Thyroid gland (tissue), 4 donors: ENCODE measurements at regions not wholly inside any gene's neighbourhood (a gene's known extent, or its start where the extent isn't known, plus 50 kb on each side); places are given as distances from the start of the nearest gene placed in this dataset.

Source experiments
- DNase-seq, 2 donors: peaks; one replicate each; pipeline ENCODE4 v3.0.0-alpha.2; 2019
- H3K27ac ChIP-seq, 3 donors: fragments of 200-600 bp; sonication (generic); 1 replicate in 2 of 3; 2 replicates in 1 of 3; pipeline ENCODE4 v1.5.1; 2016 to 2019; ENCODE audit warnings: mild to moderate bottlenecking in 1 of 3, moderate library complexity in 1 of 3
- H3K27me3 ChIP-seq: fragments of 200-600 bp; sonication (generic); one replicate; pipeline ENCODE4 v1.5.1; 2019
- H3K36me3 ChIP-seq, 2 donors: fragments of 200-600 bp; sonication (generic); one replicate each; pipeline ENCODE4 v1.5.1; 2016 to 2019
- H3K4me1 ChIP-seq, 2 donors: fragments of 200-600 bp; sonication (generic); one replicate each; pipeline ENCODE4 v1.5.1; 2017 to 2019
- H3K4me3 ChIP-seq, 3 donors: fragments of 200-600 bp; sonication (generic); replicated peaks in 1 of 3; 1 replicate in 2 of 3; 2 replicates in 1 of 3; pipeline ENCODE4 v1.5.1; 2016; ENCODE audit warnings: mild to moderate bottlenecking in 1 of 3
- H3K9me3 ChIP-seq: fragments of 200-600 bp; sonication (generic); one replicate; pipeline ENCODE4 v1.5.1; 2017
- POLR2A ChIP-seq, 2 donors: fragments of 450-650 bp; IDR thresholded peaks; one replicate each; pipeline ENCODE4 v1.6.1; 2017; ENCODE audit warnings: antibody characterized with exemption in 2 of 2, mild to moderate bottlenecking in 2 of 2, moderate library complexity in 1 of 2
- WGBS, 2 donors: methylation state at CpG; one replicate each; pipeline ENCODE4 v1.1.5; 2017; 5-methylcytosine and 5-hydroxymethylcytosine counted together
- intact Hi-C: fragments of 100-400 bp; cut with DNase I; formaldehyde crosslinking; loops from one replicate; pipeline ENCODE4 v1.15.1; 2023
- TF ChIP-seq, protein P1 (sequence below), 6 experiments: fragments of 200-600 bp in 3 of 6; fragments of 450-650 bp in 3 of 6; sonication (generic) in 3 of 6; IDR thresholded peaks; one replicate each; pipeline ENCODE4 v1.5.1; 2016 to 2019; ENCODE audit warnings: antibody characterized with exemption in 6 of 6, mild to moderate bottlenecking in 2 of 6, inconsistent platforms in 1 of 6, moderate library complexity in 1 of 6

DNA sequence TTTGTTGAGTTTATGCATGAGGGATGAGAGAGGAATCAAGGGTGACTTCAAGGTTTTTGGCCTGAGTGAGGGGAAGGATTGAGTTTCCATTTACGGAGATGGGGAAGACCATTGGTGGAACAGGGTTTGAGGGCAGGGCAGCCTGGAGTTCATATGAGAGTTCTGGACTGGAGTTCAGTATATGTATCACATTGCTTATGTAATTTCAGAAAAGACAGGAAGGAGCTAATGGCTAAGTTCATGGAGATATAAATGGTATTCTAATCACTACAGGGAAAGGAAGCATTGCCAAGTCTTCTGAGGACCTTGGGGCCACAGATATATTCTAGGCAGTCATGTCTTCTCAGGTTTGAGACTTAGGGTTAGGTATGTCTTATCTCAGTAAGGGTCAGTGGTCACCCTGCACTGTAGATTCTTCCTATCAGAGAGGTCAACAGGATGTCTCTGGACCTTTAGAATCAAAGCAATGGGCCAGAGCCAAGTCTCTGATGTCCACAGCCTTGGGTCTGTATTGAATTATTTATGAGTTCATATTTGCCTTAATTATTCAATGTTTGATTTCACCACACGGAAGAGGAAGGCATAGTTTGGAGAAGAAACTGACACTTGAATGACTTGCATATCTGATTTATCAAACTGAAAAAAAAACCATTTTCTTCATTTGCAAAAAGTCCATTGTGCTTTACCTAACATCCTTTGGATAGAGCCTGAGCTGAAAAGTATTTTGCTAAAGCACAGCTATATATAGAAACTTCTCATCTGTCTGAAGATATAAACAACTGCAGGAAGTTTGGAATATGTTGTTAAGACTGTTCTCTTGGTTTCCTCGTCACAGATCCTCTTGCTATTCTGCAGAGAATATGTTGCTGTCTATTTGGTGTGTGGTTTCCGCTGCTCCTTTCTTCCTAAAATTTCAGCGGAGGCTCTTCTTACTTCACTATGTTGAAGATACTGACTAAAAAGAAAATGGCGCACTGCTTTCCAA is 139.5 kb downstream of the PDGFRA start:
- 70 to 71% methylated on average over 6 of the region's 6 CpGs for WGBS, 2 donors
- TF ChIP-seq POLR2A (IDR thresholded peaks at IDR 0.05) = no peak
- TF ChIP-seq, protein P1, sequence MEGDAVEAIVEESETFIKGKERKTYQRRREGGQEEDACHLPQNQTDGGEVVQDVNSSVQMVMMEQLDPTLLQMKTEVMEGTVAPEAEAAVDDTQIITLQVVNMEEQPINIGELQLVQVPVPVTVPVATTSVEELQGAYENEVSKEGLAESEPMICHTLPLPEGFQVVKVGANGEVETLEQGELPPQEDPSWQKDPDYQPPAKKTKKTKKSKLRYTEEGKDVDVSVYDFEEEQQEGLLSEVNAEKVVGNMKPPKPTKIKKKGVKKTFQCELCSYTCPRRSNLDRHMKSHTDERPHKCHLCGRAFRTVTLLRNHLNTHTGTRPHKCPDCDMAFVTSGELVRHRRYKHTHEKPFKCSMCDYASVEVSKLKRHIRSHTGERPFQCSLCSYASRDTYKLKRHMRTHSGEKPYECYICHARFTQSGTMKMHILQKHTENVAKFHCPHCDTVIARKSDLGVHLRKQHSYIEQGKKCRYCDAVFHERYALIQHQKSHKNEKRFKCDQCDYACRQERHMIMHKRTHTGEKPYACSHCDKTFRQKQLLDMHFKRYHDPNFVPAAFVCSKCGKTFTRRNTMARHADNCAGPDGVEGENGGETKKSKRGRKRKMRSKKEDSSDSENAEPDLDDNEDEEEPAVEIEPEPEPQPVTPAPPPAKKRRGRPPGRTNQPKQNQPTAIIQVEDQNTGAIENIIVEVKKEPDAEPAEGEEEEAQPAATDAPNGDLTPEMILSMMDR (IDR thresholded peaks at IDR 0.05) = no peak
- no peaks in the 10 kb centered on the region for H3K27me3 ChIP-seq
- DNase-seq = no peak
- intact Hi-C loops = no loop called here
- H3K27ac ChIP-seq = no peak overlapping the region
- peaks cover 0 to 4% of the 10 kb centered on the region in 2 donors for H3K4me1 ChIP-seq
- H3K36me3 ChIP-seq = no peaks in the 10 kb centered on the region
- no peaks in the 10 kb centered on the region for H3K9me3 ChIP-seq
- no peak overlapping the region for H3K4me3 ChIP-seq

DNA sequence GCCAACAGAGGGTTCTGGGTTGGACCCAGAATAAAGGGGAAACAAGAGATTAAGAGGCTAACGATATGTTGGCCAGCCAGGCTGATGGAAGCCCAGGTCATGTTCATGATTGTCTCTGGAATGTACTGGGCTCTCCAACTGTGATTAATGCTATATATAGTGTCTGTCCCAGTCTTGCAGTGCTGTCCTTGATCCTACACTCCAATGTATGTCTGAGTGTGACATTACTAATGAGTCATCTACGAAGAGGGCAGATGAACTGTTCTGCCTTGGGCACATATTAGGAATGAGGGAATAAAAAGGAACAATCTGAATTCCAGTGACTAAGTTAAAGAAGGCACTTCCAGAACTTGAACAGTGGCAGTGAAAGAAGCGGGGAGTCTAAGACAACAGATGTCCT is 142.1 kb downstream of the PDGFRA start:
- H3K4me1 ChIP-seq = peaks cover 0 to 4% of the 10 kb centered on the region in 2 donors
- no peak overlapping the region for H3K27ac ChIP-seq
- no peak overlapping the region for H3K4me3 ChIP-seq
- no peaks in the 10 kb centered on the region for H3K36me3 ChIP-seq
- no peaks in the 10 kb centered on the region for H3K27me3 ChIP-seq
- intact Hi-C loops = no loop called here
- TF ChIP-seq, protein P1 (IDR thresholded peaks at IDR 0.05) = no peak
- TF ChIP-seq POLR2A (IDR thresholded peaks at IDR 0.05) = no peak
- no peaks in the 10 kb centered on the region for H3K9me3 ChIP-seq
- no peak for DNase-seq
- WGBS, 2 donors = 81 to 88% methylated on average over 3 of the region's 3 CpGs

DNA sequence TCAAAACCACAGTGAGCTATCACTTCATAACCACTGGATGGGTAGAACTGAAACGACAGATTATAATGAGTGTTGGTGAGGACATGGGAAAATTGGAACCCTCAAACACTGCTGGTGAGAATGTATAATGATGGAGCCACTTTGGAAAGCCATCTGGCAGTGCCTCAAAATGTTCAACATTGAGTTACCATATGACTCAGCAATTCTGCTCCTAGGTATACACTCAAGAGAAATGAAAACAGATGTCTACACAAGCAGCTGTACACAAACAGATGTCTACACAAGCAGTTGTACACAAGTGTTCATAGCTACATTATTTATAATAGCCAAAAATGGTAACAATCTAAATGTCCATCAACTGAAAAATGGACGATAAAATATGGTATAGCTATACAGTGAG is 143.9 kb downstream of the PDGFRA start:
- 89 to 94% methylated on average over 2 of the region's 2 CpGs for WGBS, 2 donors
- no peaks in the 10 kb centered on the region for H3K36me3 ChIP-seq
- no peak for DNase-seq
- TF ChIP-seq, protein P1 (IDR thresholded peaks at IDR 0.05) = no peak
- TF ChIP-seq POLR2A (IDR thresholded peaks at IDR 0.05) = no peak
- no peak overlapping the region for H3K4me3 ChIP-seq
- no peaks in the 10 kb centered on the region for H3K27me3 ChIP-seq
- no peaks in the 10 kb centered on the region for H3K9me3 ChIP-seq
- H3K27ac ChIP-seq = no peak overlapping the region
- no peaks in the 10 kb centered on the region for H3K4me1 ChIP-seq
- intact Hi-C loops = no loop called here

DNA sequence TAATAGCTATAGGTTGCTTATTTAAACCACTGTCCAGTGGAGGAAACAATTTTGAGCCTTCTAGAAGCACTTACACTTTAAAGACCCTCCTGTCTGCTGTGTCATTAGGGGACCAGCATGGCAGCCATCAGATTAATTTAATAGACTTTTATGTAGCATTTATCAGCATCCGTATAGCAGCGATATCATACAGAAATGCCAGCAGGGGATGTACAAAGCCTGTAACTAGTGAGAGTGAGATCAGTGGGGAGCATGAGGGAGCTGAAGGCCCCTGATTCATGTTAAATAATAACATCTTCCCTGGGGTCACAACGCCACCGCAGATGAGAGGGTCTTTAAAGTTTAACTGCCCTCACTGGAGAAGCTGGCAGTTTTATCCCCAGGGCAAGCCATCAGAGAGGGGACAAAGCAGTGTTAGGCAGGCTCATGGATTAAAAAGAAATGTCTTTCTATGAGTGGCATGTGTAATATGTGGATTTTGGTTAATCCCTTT is 144.7 kb downstream of the PDGFRA start:
- WGBS, 2 donors = 83 to 87% methylated on average over 4 of the region's 4 CpGs
- H3K36me3 ChIP-seq = no peaks in the 10 kb centered on the region
- no peaks in the 10 kb centered on the region for H3K4me1 ChIP-seq
- no peak overlapping the region for H3K27ac ChIP-seq
- no peaks in the 10 kb centered on the region for H3K27me3 ChIP-seq
- no peak overlapping the region for H3K4me3 ChIP-seq
- intact Hi-C loops = no loop called here
- H3K9me3 ChIP-seq = no peaks in the 10 kb centered on the region
- TF ChIP-seq, protein P1 (IDR thresholded peaks at IDR 0.05) = no peak
- TF ChIP-seq POLR2A (IDR thresholded peaks at IDR 0.05) = no peak
- no peak for DNase-seq

DNA sequence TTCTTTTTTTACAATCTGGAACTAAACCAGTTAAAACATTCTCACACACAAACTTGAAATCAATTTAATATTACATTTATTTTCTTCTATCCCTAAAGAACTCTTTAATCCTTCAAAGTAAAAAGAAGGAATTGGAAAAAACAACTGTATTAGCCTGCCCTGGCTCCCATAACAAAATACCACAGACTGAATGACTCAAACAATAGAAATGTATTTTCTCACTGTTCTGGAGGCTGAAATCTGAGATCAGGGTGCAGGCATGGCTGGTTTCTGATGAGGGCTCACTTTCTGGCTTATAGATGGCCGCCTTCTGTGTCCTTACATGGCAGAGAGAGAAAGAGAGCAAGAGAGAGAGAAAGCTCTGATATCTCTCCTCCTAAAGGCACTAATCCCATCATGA is 149.4 kb downstream of the PDGFRA start:
- intact Hi-C loops = no loop called here
- H3K27ac ChIP-seq = no peak overlapping the region
- no peaks in the 10 kb centered on the region for H3K27me3 ChIP-seq
- DNase-seq = no peak
- H3K4me1 ChIP-seq = no peaks in the 10 kb centered on the region
- no peak overlapping the region for H3K4me3 ChIP-seq
- WGBS, 2 donors = 96 to 100% methylated on average over 1 of the region's 1 CpG
- TF ChIP-seq, protein P1 (IDR thresholded peaks at IDR 0.05) = no peak
- TF ChIP-seq POLR2A (IDR thresholded peaks at IDR 0.05) = no peak
- H3K36me3 ChIP-seq = no peaks in the 10 kb centered on the region
- H3K9me3 ChIP-seq = no peaks in the 10 kb centered on the region
